GM12878 (cell line): ENCODE measurements at regions not wholly inside any gene's neighbourhood (a gene's known extent, or its start where the extent isn't known, plus 50 kb on each side); places are given as distances from the start of the nearest gene placed in this dataset.

Experiments
- ATAC-seq: fragments of 200-7000 bp; cut with Tn5 transposase; 3 replicates; pipeline ENCODE4 v1.9.1; 2020; ENCODE audit warnings: mild to moderate bottlenecking, moderate library complexity
- BruUV-seq: library from RNA; stranded (reverse); fragments of 400-500 nt; replicated peaks from 2 replicates; lab custom pipeline; 2021; lab: Mats Ljungman, UMichigan
- CTCF ChIA-PET: fragments of 300-600 bp; sonication (Branson Sonifier 250); formaldehyde crosslinking; extraction: SDS; loops from one replicate; lab custom pipeline; 2021; ENCODE audit warnings: inconsistent platforms; lab: Yijun Ruan, JAX
- POLR2A ChIA-PET: fragments of 350-600 bp; formaldehyde crosslinking; extraction: SDS; loops from one replicate; lab custom pipeline; 2021; ENCODE audit warnings: inconsistent platforms; lab: Charles Lee
- RAD21 ChIA-PET: fragments of 300-600 bp; sonication (Branson Sonifier 250); formaldehyde crosslinking; loops from one replicate; lab custom pipeline; 2023; ENCODE audit warnings: antibody characterized with exemption; ENCODE audit not compliant: unreplicated experiment; lab: Charles Lee
- SMC1A ChIA-PET: fragments of 300-600 bp; sonication (Branson Sonifier 250); formaldehyde crosslinking; loops from one replicate; lab custom pipeline; 2023; ENCODE audit not compliant: unreplicated experiment, uncharacterized antibody; lab: Charles Lee
- DNase-seq: peaks from one replicate; pipeline ENCODE4 v3.0.0-alpha.2; 2011; ENCODE audit warnings: low read depth, low spot score
- FAIRE-seq: peaks from 3 replicates; lab custom pipeline; 2011; peaks lifted over from hg19 to GRCh38; lab: Jason Lieb, UNC
- H2AFZ ChIP-seq: 2 replicates; pipeline ENCODE4 v1.6.0; 2011; ENCODE audit warnings: low read depth, low read length, control low read depth; ENCODE audit not compliant: control insufficient read depth
- H3K27ac ChIP-seq: 2 replicates; pipeline ENCODE4 v1.5.1; 2011; ENCODE audit warnings: control low read depth; ENCODE audit not compliant: control insufficient read depth, insufficient read depth
- H3K27me3 ChIP-seq, 2 experiments: replicated peaks in 1 of 2; 2 replicates each; pipeline versions ENCODE4 v1.6.0 to v1.6.1; 2011; ENCODE audit warnings: low read length in 1 of 2; ENCODE audit not compliant: control insufficient read depth in 2 of 2, insufficient read depth in 2 of 2
- H3K36me3 ChIP-seq, 2 experiments: 2 replicates each; pipeline ENCODE4 v1.5.1; 2011; ENCODE audit warnings: low read length in 1 of 2; ENCODE audit not compliant: control insufficient read depth in 2 of 2, insufficient read depth in 2 of 2
- H3K4me1 ChIP-seq: 2 replicates; pipeline ENCODE4 v1.6.1; 2011; ENCODE audit warnings: mild to moderate bottlenecking, low read length, moderate library complexity, mixed read lengths; ENCODE audit not compliant: control insufficient read depth, insufficient read depth
- H3K4me2 ChIP-seq: 2 replicates; pipeline ENCODE4 v1.6.0; 2011; ENCODE audit warnings: control low read depth; ENCODE audit not compliant: control insufficient read depth, insufficient read depth
- H3K4me3 ChIP-seq: fragments of 200-600 bp; sonication (generic); 2 replicates; pipeline ENCODE4 v1.5.1; 2016
- H3K79me2 ChIP-seq: 2 replicates; pipeline ENCODE4 v1.6.0; 2011; ENCODE audit warnings: low read length; ENCODE audit not compliant: control insufficient read depth, insufficient read depth
- H3K9ac ChIP-seq: 2 replicates; pipeline ENCODE4 v1.8.0; 2011; ENCODE audit warnings: low read length, control low read depth, mixed read lengths; ENCODE audit not compliant: control insufficient read depth, insufficient read depth
- H3K9me3 ChIP-seq: replicated peaks from 3 replicates; pipeline ENCODE4 v1.5.1; 2011; ENCODE audit warnings: mild to moderate bottlenecking, low read length; ENCODE audit not compliant: control insufficient read depth, insufficient read depth
- H4K20me1 ChIP-seq: 2 replicates; pipeline ENCODE4 v1.6.0; 2011; ENCODE audit not compliant: control insufficient read depth, insufficient read depth
- BCL3 ChIP-seq: IDR thresholded peaks from 2 replicates; pipeline ENCODE4 v1.6.1; 2011; ENCODE audit warnings: borderline replicate concordance, low read depth, mild to moderate bottlenecking, moderate library complexity, low read length; ENCODE audit not compliant: insufficient read depth, poor library complexity, severe bottlenecking
- CUX1 ChIP-seq: IDR thresholded peaks from 2 replicates; pipeline ENCODE4 v1.6.1; 2012; ENCODE audit warnings: improper control_type of control experiment, low read depth, low read length; ENCODE audit not compliant: insufficient replicate concordance
- EZH2 ChIP-seq: IDR thresholded peaks from 2 replicates; pipeline ENCODE4 v1.6.1; 2012; ENCODE audit warnings: low read depth, mild to moderate bottlenecking, control low read depth, inconsistent platforms, low read length, borderline replicate concordance; ENCODE audit not compliant: control insufficient read depth
- PKNOX1 ChIP-seq: fragments of 450-650 bp; IDR thresholded peaks from 2 replicates; pipeline ENCODE4 v1.6.1; 2016; ENCODE audit warnings: mild to moderate bottlenecking
- SMC3 ChIP-seq: IDR thresholded peaks from 2 replicates; pipeline ENCODE4 v1.6.1; 2011; ENCODE audit warnings: low read length, improper control_type of control experiment, borderline replicate concordance
- SREBF2 ChIP-seq: IDR thresholded peaks from 2 replicates; pipeline ENCODE4 v1.6.1; 2012; ENCODE audit warnings: mild to moderate bottlenecking, low read length
- STAT3 ChIP-seq: IDR thresholded peaks from 2 replicates; pipeline ENCODE4 v1.6.1; 2011; ENCODE audit warnings: low read depth, low read length, improper control_type of control experiment
- TBL1XR1 ChIP-seq: IDR thresholded peaks from 2 replicates; pipeline ENCODE4 v1.6.1; 2012; ENCODE audit warnings: low read depth, low read length, improper control_type of control experiment
- TCF3 ChIP-seq: IDR thresholded peaks from 2 replicates; pipeline ENCODE4 v1.6.1; 2012; ENCODE audit warnings: low read depth, mild to moderate bottlenecking, low read length, borderline replicate concordance; ENCODE audit not compliant: insufficient read depth
- WRNIP1 ChIP-seq: IDR thresholded peaks from 2 replicates; pipeline ENCODE4 v1.6.1; 2011; ENCODE audit warnings: low read depth, low read length, improper control_type of control experiment, borderline replicate concordance
- ZNF592 ChIP-seq: fragments of 450-650 bp; IDR thresholded peaks from 2 replicates; pipeline ENCODE4 v1.6.1; 2017; ENCODE audit warnings: mild to moderate bottlenecking, moderate library complexity
- in situ Hi-C: fragments of 300-500 bp; cut with MboI; formaldehyde crosslinking; loops from 9 replicates; pipeline ENCODE4 v1.14.3; 2018; ENCODE audit warnings: mixed read lengths
- intact Hi-C: fragments of 100-400 bp; cut with micrococcal nuclease; formaldehyde crosslinking; loops from one replicate; pipeline ENCODE4 v1.14.2; 2022; ENCODE audit not compliant: unreplicated experiment

- TF ChIP-seq PKNOX1 = no peak
- no peak for TF ChIP-seq TCF3
- TF ChIP-seq BCL3 = no peak
- no peak for TF ChIP-seq SMC3
- TF ChIP-seq, all 136 proteins: peak for 0
These were observed 517.1 kb downstream of the ZNF608 start (continued) for GRCh38 chr5:124229352-124229751.

- ChIA-PET CTCF (no interaction called here), POLR2A (no interaction called here), SMC1A (interaction anchor here (0.6 kb wide), 1 partner anchor 256 kb away, joined by 3 read pairs; no protein-coding TSS in a partner anchor), RAD21 (no interaction called here)
- H2AFZ ChIP-seq = no peak overlapping the region
- H3K27ac ChIP-seq = no peak overlapping the region
- H3K4me2 ChIP-seq = no peak overlapping the region
- H3K9ac ChIP-seq = no peak overlapping the region
- no peaks in the 10 kb centered on the region for H3K9me3 ChIP-seq
- ATAC-seq = no peak
- H3K27me3 ChIP-seq = no peaks in the 10 kb centered on the region
- BruUV-seq = no TSS peak
- intact Hi-C loops (no loop called here), in situ Hi-C loops (no loop called here)
- FAIRE-seq = no peak
- no peaks in the 10 kb centered on the region for H3K79me2 ChIP-seq
- no peak overlapping the region for H3K4me3 ChIP-seq
- H4K20me1 ChIP-seq = no peaks in the 10 kb centered on the region
- no peak for DNase-seq
- H3K4me1 ChIP-seq = no peaks in the 10 kb centered on the region
- no peaks in the 10 kb centered on the region for H3K36me3 ChIP-seq
- TF ChIP-seq TCF3 = no peak
- TF ChIP-seq STAT3 = no peak
- TF ChIP-seq WRNIP1 = no peak
- no peak for TF ChIP-seq SREBF2
- no peak for TF ChIP-seq TBL1XR1
- TF ChIP-seq CUX1 = no peak
- TF ChIP-seq ZNF592 = no peak
- TF ChIP-seq EZH2 = no peak
These were observed 518.5 kb downstream of the ZNF608 start for GRCh38 chr5:124227914-124228313.
